ENCODE measurements at regions not wholly inside any gene's neighbourhood (a gene's known extent, or its start where the extent isn't known, plus 50 kb on each side); places are given as distances from the start of the nearest gene placed in this dataset.

- TF ChIP-seq CTCF (IDR thresholded peaks at IDR 0.05) (no peak), EZH2 (IDR thresholded peaks at IDR 0.05; ENCODE audit: borderline replicate concordance, insufficient read depth, low read depth, low read length, poor library complexity, severe bottlenecking) (no peak)
Measured at GRCh38 chr2:6474161-6475140, 391.3 kb downstream of the CMPK2 start.

All from B cell (primary cell).